Neural cell (in vitro differentiated cells): ENCODE measurements at regions not wholly inside any gene's neighbourhood (a gene's known extent, or its start where the extent isn't known, plus 50 kb on each side); places are given as distances from the start of the nearest gene placed in this dataset.

Experiments used
- EP300 ChIP-seq: fragments of 450-650 bp; conservative IDR thresholded peaks from 2 replicates; pipeline ENCODE4 v1.6.1; 2014; ENCODE audit warnings: antibody characterized with exemption, mild to moderate bottlenecking, moderate library complexity; ENCODE audit not compliant: poor library complexity, severe bottlenecking
- EZH2 ChIP-seq: fragments of 200-600, 300-800 bp; shearing (Covaris generic), sonication (generic); IDR thresholded peaks from 2 replicates; pipeline ENCODE4 v1.6.1; 2014; ENCODE audit warnings: antibody characterized with exemption, low read length, borderline replicate concordance, mild to moderate bottlenecking; ENCODE audit not compliant: insufficient read depth, poor library complexity, severe bottlenecking
- POLR2AphosphoS5 ChIP-seq: IDR thresholded peaks from 2 replicates; pipeline ENCODE4 v1.6.1; 2012
- SMC3 ChIP-seq: fragments of 450-650 bp; conservative IDR thresholded peaks from 2 replicates; pipeline ENCODE4 v1.6.1; 2014; ENCODE audit warnings: antibody characterized with exemption, mild to moderate bottlenecking, moderate library complexity; ENCODE audit not compliant: poor library complexity
- TF ChIP-seq, protein P1 (sequence below): fragments of 450-650 bp; IDR thresholded peaks from 2 replicates; pipeline ENCODE4 v1.5.1; 2014; ENCODE audit warnings: antibody characterized with exemption, mild to moderate bottlenecking, moderate library complexity; ENCODE audit not compliant: poor library complexity, severe bottlenecking
- TF ChIP-seq, protein P2 (sequence below): IDR thresholded peaks from 2 replicates; pipeline ENCODE4 v1.6.1; 2012; ENCODE audit warnings: borderline replicate concordance

DNA sequence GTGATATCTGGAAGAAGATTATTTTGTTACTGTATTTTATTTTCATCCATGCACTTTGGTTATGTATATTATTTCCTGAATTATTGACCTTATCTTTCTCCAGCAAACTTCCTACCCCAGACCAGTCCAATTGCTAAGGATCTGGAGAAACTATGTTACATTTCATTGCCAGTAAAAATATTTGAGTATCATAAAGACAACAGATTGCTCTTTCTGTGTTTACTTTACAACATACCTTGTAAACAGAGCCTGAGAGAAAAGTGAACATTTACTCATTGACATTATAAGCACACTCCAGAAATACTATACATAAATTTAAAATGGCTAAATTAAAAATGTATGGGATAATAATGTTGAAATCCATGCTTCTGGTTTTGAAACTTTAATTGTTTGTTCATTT is 186.2 kb upstream of the FAM3C start:
- no peak for TF ChIP-seq POLR2AphosphoS5
- TF ChIP-seq, protein P1, sequence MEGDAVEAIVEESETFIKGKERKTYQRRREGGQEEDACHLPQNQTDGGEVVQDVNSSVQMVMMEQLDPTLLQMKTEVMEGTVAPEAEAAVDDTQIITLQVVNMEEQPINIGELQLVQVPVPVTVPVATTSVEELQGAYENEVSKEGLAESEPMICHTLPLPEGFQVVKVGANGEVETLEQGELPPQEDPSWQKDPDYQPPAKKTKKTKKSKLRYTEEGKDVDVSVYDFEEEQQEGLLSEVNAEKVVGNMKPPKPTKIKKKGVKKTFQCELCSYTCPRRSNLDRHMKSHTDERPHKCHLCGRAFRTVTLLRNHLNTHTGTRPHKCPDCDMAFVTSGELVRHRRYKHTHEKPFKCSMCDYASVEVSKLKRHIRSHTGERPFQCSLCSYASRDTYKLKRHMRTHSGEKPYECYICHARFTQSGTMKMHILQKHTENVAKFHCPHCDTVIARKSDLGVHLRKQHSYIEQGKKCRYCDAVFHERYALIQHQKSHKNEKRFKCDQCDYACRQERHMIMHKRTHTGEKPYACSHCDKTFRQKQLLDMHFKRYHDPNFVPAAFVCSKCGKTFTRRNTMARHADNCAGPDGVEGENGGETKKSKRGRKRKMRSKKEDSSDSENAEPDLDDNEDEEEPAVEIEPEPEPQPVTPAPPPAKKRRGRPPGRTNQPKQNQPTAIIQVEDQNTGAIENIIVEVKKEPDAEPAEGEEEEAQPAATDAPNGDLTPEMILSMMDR: no peak
- TF ChIP-seq, protein P2, sequence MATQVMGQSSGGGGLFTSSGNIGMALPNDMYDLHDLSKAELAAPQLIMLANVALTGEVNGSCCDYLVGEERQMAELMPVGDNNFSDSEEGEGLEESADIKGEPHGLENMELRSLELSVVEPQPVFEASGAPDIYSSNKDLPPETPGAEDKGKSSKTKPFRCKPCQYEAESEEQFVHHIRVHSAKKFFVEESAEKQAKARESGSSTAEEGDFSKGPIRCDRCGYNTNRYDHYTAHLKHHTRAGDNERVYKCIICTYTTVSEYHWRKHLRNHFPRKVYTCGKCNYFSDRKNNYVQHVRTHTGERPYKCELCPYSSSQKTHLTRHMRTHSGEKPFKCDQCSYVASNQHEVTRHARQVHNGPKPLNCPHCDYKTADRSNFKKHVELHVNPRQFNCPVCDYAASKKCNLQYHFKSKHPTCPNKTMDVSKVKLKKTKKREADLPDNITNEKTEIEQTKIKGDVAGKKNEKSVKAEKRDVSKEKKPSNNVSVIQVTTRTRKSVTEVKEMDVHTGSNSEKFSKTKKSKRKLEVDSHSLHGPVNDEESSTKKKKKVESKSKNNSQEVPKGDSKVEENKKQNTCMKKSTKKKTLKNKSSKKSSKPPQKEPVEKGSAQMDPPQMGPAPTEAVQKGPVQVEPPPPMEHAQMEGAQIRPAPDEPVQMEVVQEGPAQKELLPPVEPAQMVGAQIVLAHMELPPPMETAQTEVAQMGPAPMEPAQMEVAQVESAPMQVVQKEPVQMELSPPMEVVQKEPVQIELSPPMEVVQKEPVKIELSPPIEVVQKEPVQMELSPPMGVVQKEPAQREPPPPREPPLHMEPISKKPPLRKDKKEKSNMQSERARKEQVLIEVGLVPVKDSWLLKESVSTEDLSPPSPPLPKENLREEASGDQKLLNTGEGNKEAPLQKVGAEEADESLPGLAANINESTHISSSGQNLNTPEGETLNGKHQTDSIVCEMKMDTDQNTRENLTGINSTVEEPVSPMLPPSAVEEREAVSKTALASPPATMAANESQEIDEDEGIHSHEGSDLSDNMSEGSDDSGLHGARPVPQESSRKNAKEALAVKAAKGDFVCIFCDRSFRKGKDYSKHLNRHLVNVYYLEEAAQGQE: no peak
- no peak for TF ChIP-seq EZH2
- no peak for TF ChIP-seq SMC3
- TF ChIP-seq EP300: no peak
